ENCODE measurements at regions not wholly inside any gene's neighbourhood (a gene's known extent, or its start where the extent isn't known, plus 50 kb on each side); places are given as distances from the start of the nearest gene placed in this dataset.

GRCh38 chr20:51267679-51268078, 244.8 kb upstream of the KCNG1 start:
- Histone ChIP-seq H4K20me1 (ENCODE audit: insufficient read depth, poor library complexity, severe bottlenecking) (no peaks in the 10 kb centered on the region), H2AFZ (no peak overlapping the region), H3K27ac (no peak overlapping the region), H3K4me1 (ENCODE audit: insufficient read depth) (no peaks in the 10 kb centered on the region), H3K9me2 (replicated peaks; ENCODE audit: insufficient read depth) (no peaks in the 10 kb centered on the region), H3K4me3 (no peak overlapping the region), H3K9me3 (ENCODE audit: low read depth) (no peaks in the 10 kb centered on the region), H3K79me2 (no peaks in the 10 kb centered on the region), H3K4me2 (no peak overlapping the region), H3K27me3 (no peaks in the 10 kb centered on the region), H3K36me3 (replicated peaks; ENCODE audit: insufficient read depth, low read depth) (no peaks in the 10 kb centered on the region)
- TF ChIP-seq, protein P1, sequence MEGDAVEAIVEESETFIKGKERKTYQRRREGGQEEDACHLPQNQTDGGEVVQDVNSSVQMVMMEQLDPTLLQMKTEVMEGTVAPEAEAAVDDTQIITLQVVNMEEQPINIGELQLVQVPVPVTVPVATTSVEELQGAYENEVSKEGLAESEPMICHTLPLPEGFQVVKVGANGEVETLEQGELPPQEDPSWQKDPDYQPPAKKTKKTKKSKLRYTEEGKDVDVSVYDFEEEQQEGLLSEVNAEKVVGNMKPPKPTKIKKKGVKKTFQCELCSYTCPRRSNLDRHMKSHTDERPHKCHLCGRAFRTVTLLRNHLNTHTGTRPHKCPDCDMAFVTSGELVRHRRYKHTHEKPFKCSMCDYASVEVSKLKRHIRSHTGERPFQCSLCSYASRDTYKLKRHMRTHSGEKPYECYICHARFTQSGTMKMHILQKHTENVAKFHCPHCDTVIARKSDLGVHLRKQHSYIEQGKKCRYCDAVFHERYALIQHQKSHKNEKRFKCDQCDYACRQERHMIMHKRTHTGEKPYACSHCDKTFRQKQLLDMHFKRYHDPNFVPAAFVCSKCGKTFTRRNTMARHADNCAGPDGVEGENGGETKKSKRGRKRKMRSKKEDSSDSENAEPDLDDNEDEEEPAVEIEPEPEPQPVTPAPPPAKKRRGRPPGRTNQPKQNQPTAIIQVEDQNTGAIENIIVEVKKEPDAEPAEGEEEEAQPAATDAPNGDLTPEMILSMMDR (IDR thresholded peaks at IDR 0.05; ENCODE audit: poor library complexity), result no peak
- TF ChIP-seq EZH2phosphoT487 (IDR thresholded peaks at IDR 0.05; ENCODE audit: low read depth, severe bottlenecking, unreplicated experiment) (no peak), EZH2 (IDR thresholded peaks at IDR 0.05; ENCODE audit: borderline replicate concordance) (no peak)
- DNase-seq (ENCODE audit: low spot score), result no peak
- 99% methylated on average over 7 of the region's 7 CpGs for WGBS (ENCODE audit: low lambda C conversion rate, missing lambda C conversion rate)

- Histone ChIP-seq H3K4me2 (no peak overlapping the region), H3K27me3 (no peaks in the 10 kb centered on the region), H2AFZ (no peak overlapping the region), H3K27ac (no peak overlapping the region), H3K4me3 (no peak overlapping the region), H3K9me3 (ENCODE audit: low read depth) (no peaks in the 10 kb centered on the region), H3K79me2 (no peaks in the 10 kb centered on the region), H4K20me1 (ENCODE audit: insufficient read depth, poor library complexity, severe bottlenecking) (no peaks in the 10 kb centered on the region), H3K9me2 (replicated peaks; ENCODE audit: insufficient read depth) (no peaks in the 10 kb centered on the region), H3K36me3 (replicated peaks; ENCODE audit: insufficient read depth, low read depth) (no peaks in the 10 kb centered on the region), H3K4me1 (ENCODE audit: insufficient read depth) (no peaks in the 10 kb centered on the region)
- no peak for DNase-seq (ENCODE audit: low spot score)
- WGBS (ENCODE audit: low lambda C conversion rate, missing lambda C conversion rate), result 81% methylated on average over 7 of the region's 7 CpGs
- no peak for TF ChIP-seq EZH2 (IDR thresholded peaks at IDR 0.05; ENCODE audit: borderline replicate concordance)
- TF ChIP-seq, protein P1 (IDR thresholded peaks at IDR 0.05; ENCODE audit: poor library complexity), result no peak
- TF ChIP-seq EZH2phosphoT487 (IDR thresholded peaks at IDR 0.05; ENCODE audit: low read depth, severe bottlenecking, unreplicated experiment), result no peak
Observed at GRCh38 chr20:51266353-51266752, 243.4 kb upstream of the KCNG1 start.

- TF ChIP-seq EZH2 (IDR thresholded peaks at IDR 0.05; ENCODE audit: borderline replicate concordance) (no peak), EZH2phosphoT487 (IDR thresholded peaks at IDR 0.05; ENCODE audit: low read depth, severe bottlenecking, unreplicated experiment) (no peak)
- TF ChIP-seq, protein P1 (IDR thresholded peaks at IDR 0.05; ENCODE audit: poor library complexity), result no peak
- Histone ChIP-seq H3K4me3 (no peak overlapping the region), H3K79me2 (no peaks in the 10 kb centered on the region), H2AFZ (no peak overlapping the region), H4K20me1 (ENCODE audit: insufficient read depth, poor library complexity, severe bottlenecking) (no peaks in the 10 kb centered on the region), H3K27me3 (no peaks in the 10 kb centered on the region), H3K9me3 (ENCODE audit: low read depth) (no peaks in the 10 kb centered on the region), H3K27ac (no peak overlapping the region), H3K9me2 (replicated peaks; ENCODE audit: insufficient read depth) (no peaks in the 10 kb centered on the region), H3K4me2 (no peak overlapping the region), H3K36me3 (replicated peaks; ENCODE audit: insufficient read depth, low read depth) (no peaks in the 10 kb centered on the region), H3K4me1 (ENCODE audit: insufficient read depth) (no peaks in the 10 kb centered on the region)
- DNase-seq (ENCODE audit: low spot score), result no peak
- WGBS (ENCODE audit: low lambda C conversion rate, missing lambda C conversion rate), result 92% methylated on average over 1 of the region's 1 CpG
Observed at GRCh38 chr20:51265361-51265760, 242.5 kb upstream of the KCNG1 start.

GRCh38 chr20:51262240-51262639, 239.3 kb upstream of the KCNG1 start:
- Histone ChIP-seq H3K27me3 (no peaks in the 10 kb centered on the region), H3K79me2 (no peaks in the 10 kb centered on the region), H3K4me3 (no peak overlapping the region), H3K9me2 (replicated peaks; ENCODE audit: insufficient read depth) (no peaks in the 10 kb centered on the region), H3K27ac (no peak overlapping the region), H4K20me1 (ENCODE audit: insufficient read depth, poor library complexity, severe bottlenecking) (no peaks in the 10 kb centered on the region), H3K9me3 (ENCODE audit: low read depth) (no peaks in the 10 kb centered on the region), H3K4me2 (no peak overlapping the region), H2AFZ (no peak overlapping the region), H3K36me3 (replicated peaks; ENCODE audit: insufficient read depth, low read depth) (no peaks in the 10 kb centered on the region), H3K4me1 (ENCODE audit: insufficient read depth) (peaks cover 5% of the 10 kb centered on the region)
- TF ChIP-seq, protein P1 (IDR thresholded peaks at IDR 0.05; ENCODE audit: poor library complexity), result no peak
- no peak for TF ChIP-seq EZH2phosphoT487 (IDR thresholded peaks at IDR 0.05; ENCODE audit: low read depth, severe bottlenecking, unreplicated experiment)
- TF ChIP-seq EZH2 (IDR thresholded peaks at IDR 0.05; ENCODE audit: borderline replicate concordance), result no peak
- 32% methylated on average over 9 of the region's 9 CpGs for WGBS (ENCODE audit: low lambda C conversion rate, missing lambda C conversion rate)
- DNase-seq (ENCODE audit: low spot score), result no peak

All from hepatocyte (in vitro differentiated cells).